ENCODE measurements at regions not wholly inside any gene's neighbourhood (a gene's known extent, or its start where the extent isn't known, plus 50 kb on each side); places are given as distances from the start of the nearest gene placed in this dataset.

- no peak for ATAC-seq (ENCODE audit: low read depth)
- no peak overlapping the region for H3K4me3 ChIP-seq (ENCODE audit: control extremely low read depth in 1 of 5, extremely low read depth in 1 of 5, insufficient read depth in 1 of 5, low read depth in 2 of 5, low read length in 4 of 5)
- DNase-seq = no peak
- H3K27me3 Mint-ChIP-seq = no peaks in the 10 kb centered on the region
- H4K20me1 ChIP-seq (ENCODE audit: control insufficient read depth, insufficient read depth, low read length, poor library complexity, severe bottlenecking) = no peaks in the 10 kb centered on the region
- no peak overlapping the region for H2AFZ ChIP-seq (ENCODE audit: insufficient read depth, low read depth, low read length, poor library complexity, severe bottlenecking)
- no peak overlapping the region for H3K4me3 Mint-ChIP-seq
- intact Hi-C loops (cut with micrococcal nuclease) = no loop called here
- no peaks in the 10 kb centered on the region for H3K79me2 ChIP-seq (ENCODE audit: control insufficient read depth, insufficient read depth, low read length)
- no peak overlapping the region for H3K27ac ChIP-seq (ENCODE audit: low read length in 2 of 2)
- H3K4me2 ChIP-seq (replicated peaks; ENCODE audit: low read depth, low read length, poor library complexity, severe bottlenecking) = no peak overlapping the region
- no peaks in the 10 kb centered on the region for H3K4me1 ChIP-seq (ENCODE audit: control insufficient read depth in 2 of 2, insufficient read depth in 2 of 2, low read length in 2 of 2)
- 91% methylated on average over 6 of the region's 10 CpGs for WGBS (ENCODE audit: insufficient coverage)
- no peaks in the 10 kb centered on the region for H3K36me3 ChIP-seq (replicated peaks in 1 of 2; ENCODE audit: control extremely low read depth in 1 of 2, control insufficient read depth in 1 of 2, extremely low read depth in 1 of 2, insufficient read depth in 2 of 2, low read length in 1 of 2)
- no peaks in the 10 kb centered on the region for H3K4me1 Mint-ChIP-seq
- no peak overlapping the region for H3K27ac Mint-ChIP-seq
- H3K9ac ChIP-seq (ENCODE audit: low read length) = no peak overlapping the region
- no peak for TF ChIP-seq EZH2 (IDR thresholded peaks at IDR 0.05; ENCODE audit: borderline replicate concordance, insufficient read depth, low read depth, low read length, poor library complexity, severe bottlenecking)
- TF ChIP-seq, protein P1, sequence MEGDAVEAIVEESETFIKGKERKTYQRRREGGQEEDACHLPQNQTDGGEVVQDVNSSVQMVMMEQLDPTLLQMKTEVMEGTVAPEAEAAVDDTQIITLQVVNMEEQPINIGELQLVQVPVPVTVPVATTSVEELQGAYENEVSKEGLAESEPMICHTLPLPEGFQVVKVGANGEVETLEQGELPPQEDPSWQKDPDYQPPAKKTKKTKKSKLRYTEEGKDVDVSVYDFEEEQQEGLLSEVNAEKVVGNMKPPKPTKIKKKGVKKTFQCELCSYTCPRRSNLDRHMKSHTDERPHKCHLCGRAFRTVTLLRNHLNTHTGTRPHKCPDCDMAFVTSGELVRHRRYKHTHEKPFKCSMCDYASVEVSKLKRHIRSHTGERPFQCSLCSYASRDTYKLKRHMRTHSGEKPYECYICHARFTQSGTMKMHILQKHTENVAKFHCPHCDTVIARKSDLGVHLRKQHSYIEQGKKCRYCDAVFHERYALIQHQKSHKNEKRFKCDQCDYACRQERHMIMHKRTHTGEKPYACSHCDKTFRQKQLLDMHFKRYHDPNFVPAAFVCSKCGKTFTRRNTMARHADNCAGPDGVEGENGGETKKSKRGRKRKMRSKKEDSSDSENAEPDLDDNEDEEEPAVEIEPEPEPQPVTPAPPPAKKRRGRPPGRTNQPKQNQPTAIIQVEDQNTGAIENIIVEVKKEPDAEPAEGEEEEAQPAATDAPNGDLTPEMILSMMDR (IDR thresholded peaks at IDR 0.05) = no peak
- H3K9me3 ChIP-seq (ENCODE audit: control extremely low read depth in 1 of 3, control insufficient read depth in 2 of 3, insufficient read depth in 1 of 3, low read length in 2 of 3) = peaks cover 0 to 5% (median 0%) of the 10 kb centered on the region in 3 donors
- no peaks in the 10 kb centered on the region for H3K27me3 ChIP-seq (replicated peaks in 1 of 4; ENCODE audit: control extremely low read depth in 1 of 4, control insufficient read depth in 3 of 4, insufficient read depth in 4 of 4, low read length in 3 of 4)
- ChIA-PET CTCF (no interaction called here), POLR2A (no interaction called here)
- H3K9me3 Mint-ChIP-seq (ENCODE audit: insufficient read depth) = no peaks in the 10 kb centered on the region
Observed at GRCh38 chr1:5598824-5599395, 393.3 kb downstream of the NPHP4 start.

GRCh38 chr1:5597991-5598823, 394.0 kb downstream of the NPHP4 start:
- no peaks in the 10 kb centered on the region for H3K9me3 Mint-ChIP-seq (ENCODE audit: insufficient read depth)
- POLR2A ChIA-PET = no interaction called here
- 75% methylated on average over 8 of the region's 10 CpGs for WGBS (ENCODE audit: insufficient coverage)
- peaks cover 0 to 5% (median 0%) of the 10 kb centered on the region in 3 donors for H3K9me3 ChIP-seq (ENCODE audit: control extremely low read depth in 1 of 3, control insufficient read depth in 2 of 3, insufficient read depth in 1 of 3, low read length in 2 of 3)
- no peaks in the 10 kb centered on the region for H3K4me1 ChIP-seq (ENCODE audit: control insufficient read depth in 2 of 2, insufficient read depth in 2 of 2, low read length in 2 of 2)
- no peak overlapping the region for H3K9ac ChIP-seq (ENCODE audit: low read length)
- no peak overlapping the region for H3K4me3 Mint-ChIP-seq
- H3K27ac Mint-ChIP-seq = no peak overlapping the region
- H3K27me3 Mint-ChIP-seq = no peaks in the 10 kb centered on the region
- ATAC-seq (ENCODE audit: low read depth) (no peak), DNase-seq (no peak)
- no peaks in the 10 kb centered on the region for H4K20me1 ChIP-seq (ENCODE audit: control insufficient read depth, insufficient read depth, low read length, poor library complexity, severe bottlenecking)
- no peaks in the 10 kb centered on the region for H3K79me2 ChIP-seq (ENCODE audit: control insufficient read depth, insufficient read depth, low read length)
- intact Hi-C loops (cut with micrococcal nuclease) = no loop called here
- H3K4me1 Mint-ChIP-seq = no peaks in the 10 kb centered on the region
- H3K27me3 ChIP-seq (replicated peaks in 1 of 4; ENCODE audit: control extremely low read depth in 1 of 4, control insufficient read depth in 3 of 4, insufficient read depth in 4 of 4, low read length in 3 of 4) = no peaks in the 10 kb centered on the region
- H2AFZ ChIP-seq (ENCODE audit: insufficient read depth, low read depth, low read length, poor library complexity, severe bottlenecking) = no peak overlapping the region
- H3K4me2 ChIP-seq (replicated peaks; ENCODE audit: low read depth, low read length, poor library complexity, severe bottlenecking) = no peak overlapping the region
- H3K27ac ChIP-seq (ENCODE audit: low read length in 2 of 2) = no peak overlapping the region
- H3K4me3 ChIP-seq (ENCODE audit: control extremely low read depth in 1 of 5, extremely low read depth in 1 of 5, insufficient read depth in 1 of 5, low read depth in 2 of 5, low read length in 4 of 5) = no peak overlapping the region
- no peaks in the 10 kb centered on the region for H3K36me3 ChIP-seq (replicated peaks in 1 of 2; ENCODE audit: control extremely low read depth in 1 of 2, control insufficient read depth in 1 of 2, extremely low read depth in 1 of 2, insufficient read depth in 2 of 2, low read length in 1 of 2)
- CTCF ChIA-PET = no interaction called here
- no peak for TF ChIP-seq EZH2 (IDR thresholded peaks at IDR 0.05; ENCODE audit: borderline replicate concordance, insufficient read depth, low read depth, low read length, poor library complexity, severe bottlenecking)
- TF ChIP-seq, protein P1 (IDR thresholded peaks at IDR 0.05) = no peak
